COLO668 (cell line): ENCODE measurements at regions not wholly inside any gene's neighbourhood (a gene's known extent, or its start where the extent isn't known, plus 50 kb on each side); places are given as distances from the start of the nearest gene placed in this dataset.
A peak's percentile ranks its signal among the peaks of the same experiment; 100 is the strongest.

ENCODE experiments used
- DNase-seq: peaks from one replicate; lab custom pipeline; 2025; ENCODE audit not compliant: unreplicated experiment; lab: John Stamatoyannopoulos, UW

DNA sequence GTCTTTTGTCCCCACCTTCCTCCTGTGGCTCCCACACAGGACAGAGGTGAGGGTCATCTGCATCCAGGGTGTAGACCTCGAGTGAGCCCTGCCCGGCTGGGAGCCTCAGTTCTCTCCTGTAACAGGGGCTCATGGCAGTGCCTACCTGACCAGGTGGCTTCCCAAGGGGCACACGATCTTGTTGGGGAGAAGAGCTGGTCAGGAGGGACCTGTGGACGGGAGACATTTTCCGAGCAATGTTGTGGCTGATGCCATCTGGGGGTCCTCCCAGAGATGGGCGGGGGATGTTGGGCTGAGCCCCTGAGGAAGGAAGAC lies 51.9 kb downstream of the CEBPB start:
- no peak for DNase-seq

DNA sequence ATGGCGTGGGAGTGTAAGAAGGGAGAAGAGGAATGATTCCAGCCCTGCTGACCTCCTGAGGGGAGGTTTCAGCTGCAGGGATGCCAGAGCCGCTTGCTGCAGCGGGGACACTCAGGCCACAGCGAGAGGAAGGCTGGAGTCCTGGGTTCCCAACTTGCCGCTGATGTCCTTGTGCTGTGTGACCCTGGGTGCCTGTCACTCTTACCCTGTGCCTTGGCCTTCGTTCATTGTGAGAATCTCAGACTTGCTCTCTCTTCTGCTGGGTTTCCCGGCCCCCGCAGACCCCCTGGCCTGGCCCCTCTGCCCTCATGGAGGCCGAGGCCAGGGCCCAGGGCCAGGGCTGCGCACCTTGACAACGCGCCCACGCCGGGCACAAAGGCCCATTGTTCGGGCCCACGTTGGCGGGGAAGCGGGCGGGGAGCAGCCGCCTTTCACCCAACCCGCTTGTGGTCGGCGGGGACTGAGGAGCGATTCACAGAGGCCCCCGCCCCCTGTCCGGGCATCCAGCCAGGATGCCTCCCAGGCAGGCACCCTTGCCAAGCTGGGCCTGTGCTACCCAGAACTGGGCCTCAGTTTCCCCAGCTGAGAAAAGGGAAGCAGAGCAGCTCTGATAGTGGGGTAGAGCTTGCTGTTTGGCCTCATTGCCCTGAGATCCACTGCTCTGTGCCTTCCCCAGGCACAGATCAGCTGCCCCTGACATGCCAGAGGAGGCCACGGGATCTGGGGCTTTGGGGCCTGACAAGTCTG lies 52.4 kb downstream of the CEBPB start:
- peak; percentile 52 for DNase-seq

DNA sequence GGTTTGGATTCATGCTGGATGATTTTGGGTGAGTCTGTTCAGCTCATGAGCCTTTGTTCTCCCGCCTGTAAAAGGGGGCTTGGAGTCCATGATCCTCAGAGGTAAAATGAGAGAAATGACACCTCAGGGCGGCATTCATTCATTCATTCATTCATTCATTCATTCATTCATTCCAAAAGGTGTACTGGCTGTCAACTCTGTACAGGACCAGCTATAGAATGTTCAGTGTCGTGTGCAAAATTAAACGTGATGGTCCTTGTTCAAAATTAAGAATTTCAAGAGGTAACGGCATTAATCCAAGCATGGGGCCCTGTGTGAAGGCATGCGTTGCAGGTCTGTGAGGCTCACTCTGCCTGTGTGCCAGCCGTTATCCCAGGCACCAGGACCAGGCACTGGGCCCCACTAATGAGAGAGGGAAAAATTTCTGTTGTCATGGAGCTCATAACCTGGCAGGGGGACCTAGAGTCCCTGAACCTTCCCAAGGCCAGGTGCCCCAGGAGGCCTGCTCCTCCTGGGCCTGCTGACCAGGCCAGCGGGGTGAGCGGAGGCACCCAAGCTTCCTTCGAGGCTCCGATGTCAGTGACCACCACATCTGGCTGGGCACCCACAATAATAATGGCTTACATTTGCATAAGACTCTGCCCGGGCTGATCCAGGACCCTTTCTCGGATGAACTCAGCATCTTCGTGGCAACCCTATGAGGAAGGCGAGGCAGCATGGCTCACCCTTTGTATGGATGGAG lies 53.2 kb downstream of the CEBPB start:
- DNase-seq: no peak

DNA sequence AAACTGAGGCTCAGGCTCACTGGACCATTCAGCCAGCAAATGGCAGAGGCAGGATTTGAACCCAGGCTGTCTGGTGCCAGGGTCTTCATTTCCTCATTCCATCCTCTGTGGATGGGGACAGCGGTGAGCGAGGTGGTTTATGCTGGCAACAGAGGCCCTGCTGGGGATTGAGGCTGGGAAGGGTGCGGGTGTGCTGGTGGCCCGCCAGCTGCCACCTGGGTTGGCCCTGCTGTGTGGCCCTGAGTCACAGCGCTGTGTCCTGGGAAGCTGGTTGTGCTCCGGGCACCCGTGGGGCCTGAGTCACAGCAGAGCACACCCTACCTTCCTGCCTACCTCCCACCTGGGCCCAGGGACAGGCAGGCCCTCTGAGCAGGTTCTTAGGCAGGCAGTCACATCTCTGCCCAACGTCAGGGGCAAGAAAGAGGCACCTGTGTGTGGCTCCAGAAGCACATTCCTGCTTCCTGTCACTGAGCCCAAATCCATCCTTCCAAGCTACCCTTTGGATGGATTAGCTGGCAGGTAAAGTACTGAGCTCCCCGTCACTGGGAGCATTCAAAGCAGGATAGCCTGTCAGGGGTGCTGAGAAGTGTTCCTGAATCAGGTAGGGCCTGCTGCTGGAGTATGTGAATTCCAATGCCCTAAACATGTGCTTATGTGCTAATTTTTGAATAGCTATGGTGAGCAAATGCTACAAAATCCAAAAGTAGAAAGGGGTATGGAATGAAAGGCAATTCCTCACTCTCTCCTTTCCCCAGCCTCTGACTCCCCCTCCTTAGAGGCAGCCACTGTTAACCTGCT lies 53.9 kb downstream of the CEBPB start:
- DNase-seq: no peak

DNA sequence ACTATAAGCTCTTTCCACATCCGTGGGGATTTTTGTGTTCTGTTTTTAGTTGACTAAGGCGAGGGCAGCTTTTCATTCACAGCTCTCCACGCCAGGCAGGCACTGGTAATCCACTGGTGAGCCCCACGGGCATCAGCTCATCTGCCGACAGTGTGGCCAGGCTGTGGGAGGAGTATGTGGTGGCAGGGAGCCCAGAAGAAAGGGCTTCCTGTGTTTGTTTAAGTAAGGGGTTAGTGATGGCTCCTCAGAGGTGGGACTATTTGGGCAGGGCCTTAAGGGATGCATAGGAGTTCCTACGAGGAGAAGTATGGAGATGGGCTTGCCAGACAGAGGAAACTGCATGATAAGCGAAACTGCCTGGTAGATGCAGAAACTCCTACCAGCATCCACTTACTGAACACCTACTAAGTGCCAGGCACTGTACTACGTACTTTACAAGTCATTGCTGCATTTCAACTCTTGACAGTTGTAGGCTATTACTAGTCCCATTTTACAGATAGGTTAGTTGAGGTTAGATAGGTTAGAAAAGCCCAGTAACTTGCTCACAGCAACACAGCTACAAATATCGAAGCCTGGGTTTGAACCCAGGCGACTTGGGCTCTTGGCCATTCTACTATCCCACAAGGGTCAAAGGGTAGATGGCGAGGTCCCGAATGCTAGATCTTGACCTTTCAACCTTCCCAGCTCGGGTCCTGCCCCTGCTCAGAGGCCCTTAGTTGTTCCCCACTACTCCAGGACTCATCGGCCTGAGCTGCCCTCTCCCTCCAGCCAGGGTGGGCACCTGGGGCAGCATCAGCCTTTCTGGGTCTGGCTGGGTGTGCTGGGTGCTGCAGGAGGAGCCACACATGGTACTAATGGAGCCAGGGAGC lies 55.1 kb downstream of the CEBPB start:
- DNase-seq: no peak

DNA sequence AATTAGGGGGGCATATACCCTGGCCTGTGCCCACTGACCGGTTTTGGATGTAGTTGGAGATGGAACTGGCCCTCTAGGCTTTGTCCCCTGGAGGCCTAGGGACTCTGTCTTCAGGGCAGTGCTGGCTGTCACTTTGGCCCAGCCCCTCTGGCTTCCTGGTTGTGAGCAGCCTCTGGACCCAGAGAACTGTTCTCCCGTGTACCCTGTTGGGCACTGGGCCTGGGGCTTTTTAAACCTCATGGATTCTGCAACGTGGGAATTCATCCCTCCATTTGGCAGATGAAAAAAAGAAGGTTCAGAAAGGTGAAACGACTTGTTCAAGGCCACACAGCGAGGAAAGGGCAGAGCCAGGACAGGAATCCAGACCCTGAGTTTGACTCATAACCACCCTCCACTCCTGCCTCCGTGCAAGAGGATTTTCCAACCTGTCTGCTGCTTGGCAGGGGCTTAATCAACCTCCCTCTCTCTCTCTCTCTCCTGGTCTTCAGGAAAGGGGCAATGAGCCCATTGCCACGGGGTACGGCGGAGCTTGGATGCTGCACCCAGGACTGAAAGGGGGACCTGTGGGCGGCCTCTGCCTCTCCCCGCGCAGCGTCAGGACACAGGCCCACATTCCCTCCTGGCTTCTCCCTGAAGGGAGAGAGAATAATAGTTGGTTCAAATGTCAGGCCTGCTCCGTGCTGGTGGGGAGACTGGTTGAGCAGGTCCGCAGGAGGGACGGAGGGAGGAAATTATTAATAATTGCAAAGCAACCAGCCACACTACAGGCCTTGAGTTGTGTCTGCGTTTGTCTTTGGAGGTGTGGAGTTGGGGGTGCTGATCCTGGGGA lies 56.0 kb downstream of the CEBPB start:
- no peak for DNase-seq

DNA sequence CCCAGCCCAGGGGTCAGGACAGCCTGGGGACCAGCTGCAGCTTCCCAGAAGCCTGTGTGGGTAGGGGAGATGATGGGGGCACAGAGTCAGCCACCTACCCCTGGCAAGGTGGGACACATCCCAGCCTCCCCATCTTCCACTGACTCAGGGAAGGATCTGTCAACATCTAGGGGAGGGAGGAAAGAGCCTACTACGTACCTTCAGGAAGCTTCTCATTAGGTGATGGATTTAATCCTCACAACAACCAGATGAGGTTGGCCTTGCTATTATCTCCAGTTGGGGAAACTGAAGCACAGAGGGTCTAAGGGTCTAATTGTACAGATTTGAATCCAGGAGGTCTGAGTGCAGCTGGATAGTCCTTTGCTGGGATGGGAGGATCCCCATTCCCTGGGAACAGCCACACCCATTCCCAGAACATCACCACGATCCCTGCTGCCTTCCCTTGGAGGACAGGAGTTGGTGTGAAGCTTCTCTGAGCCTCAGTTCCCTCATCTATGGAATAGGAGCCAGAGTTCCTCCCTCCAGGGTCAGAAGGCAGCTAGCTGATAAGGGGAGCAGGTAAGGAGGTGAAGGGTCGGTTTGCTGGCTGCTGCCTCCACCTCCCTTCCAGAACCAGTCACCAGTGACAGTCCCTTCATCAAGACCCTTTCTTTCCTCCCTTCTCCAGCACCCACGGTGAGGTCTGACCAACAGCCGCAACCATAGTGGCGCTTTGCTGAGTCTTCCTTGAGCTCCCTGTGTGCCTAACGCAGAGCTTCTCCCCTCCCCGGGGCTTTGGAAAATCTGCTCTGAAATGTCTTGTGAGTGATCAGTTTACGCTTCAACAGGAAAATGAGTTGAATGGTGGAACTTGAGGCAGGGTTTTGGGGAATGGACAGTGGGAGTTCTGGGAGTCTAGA lies 56.8 kb downstream of the CEBPB start:
- no peak for DNase-seq

DNA sequence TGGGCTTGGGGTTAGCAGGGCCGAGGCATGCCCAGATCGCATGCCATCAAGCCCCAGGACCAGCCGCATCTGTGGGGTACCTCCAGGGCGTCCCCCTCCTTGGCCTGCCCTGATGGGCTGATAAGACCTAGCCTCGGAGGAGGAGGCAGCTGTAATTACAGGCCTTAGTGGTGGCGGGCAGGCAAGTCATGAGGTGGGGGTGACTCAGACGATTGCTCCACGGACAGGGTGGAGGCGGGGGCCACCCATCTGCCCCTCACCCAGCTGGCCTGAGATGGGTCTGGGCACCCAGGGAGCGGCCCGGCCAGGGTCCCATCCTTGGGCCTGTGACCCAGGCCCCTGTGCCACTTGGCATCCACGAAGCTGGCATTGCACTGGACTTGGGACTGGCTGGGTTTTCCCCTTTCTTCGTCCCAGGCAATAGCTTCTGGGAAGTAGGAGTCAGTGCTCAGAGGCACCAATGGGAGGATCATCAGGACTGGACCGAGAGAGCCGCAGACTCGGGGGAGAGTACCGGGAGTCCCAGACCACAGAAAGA lies 57.5 kb downstream of the CEBPB start:
- no peak for DNase-seq

DNA sequence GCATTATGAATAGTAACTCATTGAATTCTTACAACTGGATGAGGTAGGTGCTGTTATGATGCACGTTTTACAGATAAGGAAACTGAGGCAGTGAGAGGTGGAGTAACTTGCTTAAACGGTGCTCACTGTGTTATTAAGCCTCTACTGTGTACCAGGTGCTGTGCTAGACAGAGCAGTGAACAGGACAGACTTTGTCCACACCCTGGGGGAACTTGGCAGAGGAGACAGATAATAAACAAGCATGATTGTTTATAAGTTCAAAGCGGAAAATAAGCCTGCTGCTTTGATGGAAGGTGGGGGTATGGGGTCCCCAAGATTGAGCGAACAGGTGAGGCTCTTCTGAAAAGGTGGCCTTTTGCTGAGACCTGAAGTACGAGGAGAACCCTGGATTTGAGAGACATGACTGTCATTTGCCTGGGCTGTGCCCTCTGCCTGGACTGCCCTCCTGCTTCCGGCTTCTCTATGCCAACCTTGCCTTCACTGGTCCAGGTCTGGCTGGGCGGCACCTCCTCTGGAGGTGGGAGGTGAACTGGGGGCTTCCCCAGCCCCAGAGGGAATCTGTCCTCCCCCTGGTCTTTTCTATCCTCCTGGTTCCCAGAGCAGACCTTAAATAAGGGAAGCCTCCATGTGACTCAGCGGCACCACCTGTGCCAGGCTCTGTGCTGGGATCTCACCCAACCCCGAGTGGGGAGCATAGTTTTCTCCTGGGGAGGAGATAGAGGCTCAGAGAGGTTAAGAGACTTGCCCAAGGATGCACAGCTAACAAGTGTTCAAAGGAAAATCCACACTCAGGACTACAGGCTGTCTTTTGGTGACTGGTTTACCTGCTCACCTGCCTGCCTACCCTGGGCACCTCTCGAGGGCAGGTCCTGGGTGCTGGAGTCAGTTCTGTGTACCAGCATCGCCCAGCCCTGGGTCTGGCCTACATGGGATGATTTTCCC lies 59.1 kb downstream of the CEBPB start:
- no peak for DNase-seq

DNA sequence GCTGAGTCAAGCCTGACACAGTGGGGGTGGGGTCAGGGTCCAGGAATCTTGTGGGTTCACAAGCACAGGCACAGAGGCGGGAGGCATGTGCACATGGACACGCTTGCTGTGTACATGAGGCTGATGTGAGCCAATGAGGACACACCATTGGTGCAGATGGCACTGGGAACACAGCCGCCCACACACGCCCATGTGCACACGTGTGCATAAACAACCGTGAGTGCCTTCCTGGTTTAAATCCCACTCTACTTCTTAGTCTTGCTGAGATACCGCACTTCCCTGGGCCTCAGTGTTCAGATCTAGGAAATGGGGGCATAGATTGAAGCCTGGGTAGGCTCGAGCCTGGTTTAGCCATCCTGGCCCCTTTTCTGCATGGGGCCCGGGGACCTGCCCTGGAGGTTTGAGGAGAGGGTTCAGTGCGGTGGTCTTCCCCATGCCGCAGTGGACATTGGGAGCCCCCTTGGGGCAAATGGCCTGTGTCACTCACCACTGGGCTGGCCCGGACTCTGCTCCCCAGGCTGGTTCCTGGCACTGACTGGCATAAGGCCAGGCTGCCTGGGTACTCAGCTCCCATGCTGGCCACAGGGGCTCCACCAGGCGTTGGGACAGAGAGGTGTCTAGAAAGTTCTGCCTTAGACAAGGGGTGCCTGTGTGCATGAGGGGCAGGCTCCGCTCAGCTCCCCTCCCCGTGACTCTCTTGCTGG lies 60.2 kb downstream of the CEBPB start:
- DNase-seq: no peak

DNA sequence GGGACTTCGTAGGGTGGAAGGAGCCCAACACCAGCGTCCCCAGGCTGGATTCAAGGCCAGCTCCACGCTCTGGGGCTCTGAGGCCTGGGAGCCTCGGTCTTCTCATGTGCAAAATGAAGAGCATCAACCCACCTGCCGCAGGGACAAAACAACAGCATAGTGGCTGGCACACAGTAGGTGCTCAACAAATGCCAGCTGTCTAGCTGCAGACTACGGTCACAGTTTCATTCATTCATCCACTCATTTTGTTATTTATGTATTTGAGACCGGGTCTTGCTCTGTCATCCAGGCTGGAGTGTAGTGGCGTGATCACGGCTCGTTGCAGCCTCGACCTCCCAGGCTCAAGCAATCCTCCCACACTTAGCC lies 60.7 kb downstream of the CEBPB start:
- DNase-seq: no peak

DNA sequence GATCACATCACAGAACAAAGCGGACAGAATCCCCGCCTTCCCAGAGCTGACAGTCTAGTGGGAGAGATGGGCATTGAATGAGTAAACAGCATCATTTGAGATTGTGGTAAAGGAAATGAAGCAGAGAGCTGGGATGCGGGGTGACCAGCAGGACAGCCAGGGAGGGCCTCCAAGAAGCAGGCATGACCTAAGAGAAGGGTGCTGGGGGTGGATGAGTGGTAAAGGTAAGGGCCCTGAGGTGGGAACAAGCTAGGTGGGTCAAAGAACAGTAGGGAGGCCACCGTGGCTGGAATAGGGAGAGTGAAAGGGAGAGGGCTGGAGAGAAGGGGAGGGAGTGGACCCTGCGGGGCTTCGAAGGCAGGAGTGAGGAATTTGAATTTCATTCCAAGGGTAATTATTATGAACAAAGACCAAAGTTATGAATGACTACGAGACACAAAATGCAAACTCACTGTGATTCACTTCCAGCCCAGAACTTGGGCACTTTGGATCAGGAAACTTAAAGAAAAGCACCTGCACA lies 61.4 kb downstream of the CEBPB start:
- no peak for DNase-seq

DNA sequence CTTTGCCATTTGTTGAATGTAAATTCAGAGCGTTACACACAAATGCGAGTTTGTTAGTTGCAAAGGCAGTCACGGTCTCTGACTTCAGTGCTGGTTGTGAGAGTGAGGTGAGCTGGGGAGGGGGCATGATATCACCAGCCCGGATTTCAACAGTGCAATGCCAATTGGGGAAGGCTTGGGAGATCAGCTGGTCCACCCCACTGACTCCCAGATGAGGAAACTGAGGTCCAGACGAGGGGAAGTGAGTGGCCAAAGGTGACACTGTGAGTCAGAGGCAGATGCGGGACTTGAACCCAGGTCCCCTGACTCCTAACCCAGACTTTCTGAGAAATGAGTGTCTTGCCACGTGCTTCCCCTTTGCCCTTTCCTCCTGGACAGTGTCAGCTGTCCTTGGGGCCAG lies 62.1 kb downstream of the CEBPB start:
- DNase-seq: no peak

DNA sequence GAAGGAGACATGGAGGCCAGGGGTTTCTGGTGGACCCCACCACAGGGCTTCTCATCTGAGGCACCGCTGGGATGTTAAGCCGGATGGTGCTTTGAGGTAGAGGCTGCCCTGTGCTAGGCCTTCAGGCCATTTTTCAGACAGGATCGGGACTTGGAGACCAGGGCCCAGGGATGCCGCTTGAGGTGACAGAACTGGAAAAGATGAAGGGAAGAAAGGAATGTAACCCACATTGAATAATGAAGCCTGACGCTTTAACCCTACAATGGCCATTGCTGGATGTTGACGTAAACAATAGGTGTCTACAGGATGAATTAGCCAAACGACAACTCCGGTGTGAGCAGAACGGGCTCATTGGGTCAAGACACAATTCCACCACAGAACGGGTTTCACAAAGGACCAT lies 62.5 kb downstream of the CEBPB start:
- DNase-seq: no peak

DNA sequence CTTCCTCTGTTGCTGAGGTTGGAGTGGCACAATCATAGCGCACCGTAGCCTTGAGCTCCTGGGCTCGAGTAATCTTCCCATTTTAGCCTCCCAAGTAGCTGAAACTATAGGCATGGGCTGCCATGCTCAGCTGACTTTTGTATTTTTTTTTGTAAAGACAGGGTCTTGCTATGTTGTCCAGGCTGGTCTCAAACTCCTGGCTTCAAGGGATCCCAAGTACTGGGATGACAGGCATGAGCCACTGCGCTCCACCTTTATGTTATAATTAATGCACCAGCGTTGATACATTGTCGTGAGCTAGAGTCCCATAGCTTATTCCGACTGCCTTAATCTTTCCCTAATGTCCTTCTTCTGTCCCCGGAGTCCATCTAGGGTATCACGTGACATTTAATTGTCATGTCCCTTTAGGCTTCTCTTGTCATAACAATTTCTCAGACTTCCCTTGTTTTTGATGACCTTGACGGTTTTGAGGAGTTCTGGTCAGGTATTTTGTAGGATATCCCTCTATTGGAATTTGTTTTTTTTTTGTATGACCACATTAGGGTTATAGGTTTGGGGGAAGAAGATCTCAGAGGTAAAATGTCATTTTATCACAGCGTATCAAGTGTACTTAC lies 63.9 kb downstream of the CEBPB start:
- DNase-seq: no peak

DNA sequence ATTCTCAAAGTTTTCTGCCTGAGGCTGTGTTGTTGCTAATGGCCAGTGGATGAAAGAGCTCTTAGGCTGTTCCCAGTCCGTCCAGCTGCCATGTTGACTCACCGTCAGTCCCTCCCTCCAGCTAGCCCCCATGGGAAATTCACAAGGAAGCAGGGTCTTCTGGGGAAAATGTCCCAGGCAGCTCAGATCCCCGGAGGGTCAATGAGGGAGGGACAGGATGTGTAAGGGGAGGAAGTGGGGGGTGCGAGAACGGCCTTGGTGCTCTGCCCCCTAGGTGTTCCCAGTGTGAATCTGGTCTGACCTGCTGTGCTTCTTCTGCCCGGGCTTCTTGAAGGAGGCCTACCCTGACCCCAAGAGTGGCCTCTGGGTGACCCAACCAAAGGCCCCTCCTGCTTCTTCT lies 65.9 kb downstream of the CEBPB start:
- no peak for DNase-seq

DNA sequence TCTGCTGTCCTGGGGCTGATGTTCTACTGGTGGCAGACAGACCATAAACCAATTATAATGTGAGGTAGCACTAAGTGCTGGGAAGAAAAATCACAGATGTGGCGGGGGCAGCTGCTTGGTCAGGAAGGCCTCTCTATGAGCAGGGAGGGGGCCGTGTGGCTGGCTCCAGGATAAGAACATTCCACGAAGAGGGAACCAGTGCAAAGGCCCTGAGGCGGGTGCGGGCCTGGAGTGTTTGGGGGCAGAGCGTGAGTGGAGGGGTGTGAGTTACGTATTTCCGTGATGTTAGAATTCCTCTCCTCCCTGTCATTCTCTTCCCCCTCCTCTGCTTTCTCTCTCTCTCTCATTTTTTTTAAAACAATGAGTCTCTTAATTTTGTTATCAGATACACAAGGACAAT lies 67.2 kb downstream of the CEBPB start:
- DNase-seq: no peak
